GM12801 (cell line): ENCODE measurements at regions not wholly inside any gene's neighbourhood (a gene's known extent, or its start where the extent isn't known, plus 50 kb on each side); places are given as distances from the start of the nearest gene placed in this dataset.

Experiments
- TF ChIP-seq, protein P1 (sequence below): IDR thresholded peaks from one replicate; pipeline ENCODE4 v1.5.1; 2011; ENCODE audit warnings: control low read depth; ENCODE audit not compliant: insufficient read length; ENCODE audit errors: extremely low read depth

DNA sequence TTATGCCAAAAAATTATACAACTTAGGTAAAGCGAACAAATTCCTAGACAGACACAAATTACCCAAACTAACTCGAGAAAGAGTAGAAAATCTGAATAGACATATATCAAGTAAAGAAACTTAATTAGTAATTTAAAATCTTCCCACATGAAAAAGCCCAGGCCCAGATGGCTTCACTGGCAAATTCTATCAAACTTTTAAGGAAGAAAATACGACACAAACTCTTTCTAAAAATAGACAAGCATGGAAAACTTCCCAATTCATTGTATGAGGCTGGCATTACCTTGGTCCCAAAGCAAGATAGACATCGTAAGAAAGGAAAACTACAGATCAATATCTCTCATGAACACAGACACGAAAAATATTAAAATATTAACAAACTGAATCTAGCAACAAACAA, 135.3 kb downstream of the DRD1 start:
- TF ChIP-seq, protein P1, sequence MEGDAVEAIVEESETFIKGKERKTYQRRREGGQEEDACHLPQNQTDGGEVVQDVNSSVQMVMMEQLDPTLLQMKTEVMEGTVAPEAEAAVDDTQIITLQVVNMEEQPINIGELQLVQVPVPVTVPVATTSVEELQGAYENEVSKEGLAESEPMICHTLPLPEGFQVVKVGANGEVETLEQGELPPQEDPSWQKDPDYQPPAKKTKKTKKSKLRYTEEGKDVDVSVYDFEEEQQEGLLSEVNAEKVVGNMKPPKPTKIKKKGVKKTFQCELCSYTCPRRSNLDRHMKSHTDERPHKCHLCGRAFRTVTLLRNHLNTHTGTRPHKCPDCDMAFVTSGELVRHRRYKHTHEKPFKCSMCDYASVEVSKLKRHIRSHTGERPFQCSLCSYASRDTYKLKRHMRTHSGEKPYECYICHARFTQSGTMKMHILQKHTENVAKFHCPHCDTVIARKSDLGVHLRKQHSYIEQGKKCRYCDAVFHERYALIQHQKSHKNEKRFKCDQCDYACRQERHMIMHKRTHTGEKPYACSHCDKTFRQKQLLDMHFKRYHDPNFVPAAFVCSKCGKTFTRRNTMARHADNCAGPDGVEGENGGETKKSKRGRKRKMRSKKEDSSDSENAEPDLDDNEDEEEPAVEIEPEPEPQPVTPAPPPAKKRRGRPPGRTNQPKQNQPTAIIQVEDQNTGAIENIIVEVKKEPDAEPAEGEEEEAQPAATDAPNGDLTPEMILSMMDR: no peak

DNA sequence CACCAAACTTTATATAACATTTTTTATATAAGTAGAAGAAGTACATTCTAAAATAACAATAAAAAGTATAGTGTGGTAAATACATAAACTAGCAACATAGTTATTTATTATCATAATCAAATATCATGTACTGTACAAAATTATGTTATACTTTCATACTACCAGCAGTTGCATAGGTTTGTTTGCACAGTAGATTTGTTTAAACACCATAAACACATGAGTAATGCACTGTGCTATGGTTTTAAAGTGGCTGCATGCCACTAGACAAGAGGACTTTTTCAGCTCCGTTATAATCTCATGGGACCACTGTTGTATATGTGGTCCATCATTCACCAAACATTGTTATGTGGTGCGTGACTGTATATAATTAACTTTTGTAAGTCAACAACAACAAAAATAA, 137.6 kb downstream of the DRD1 start:
- TF ChIP-seq, protein P1: no peak

DNA sequence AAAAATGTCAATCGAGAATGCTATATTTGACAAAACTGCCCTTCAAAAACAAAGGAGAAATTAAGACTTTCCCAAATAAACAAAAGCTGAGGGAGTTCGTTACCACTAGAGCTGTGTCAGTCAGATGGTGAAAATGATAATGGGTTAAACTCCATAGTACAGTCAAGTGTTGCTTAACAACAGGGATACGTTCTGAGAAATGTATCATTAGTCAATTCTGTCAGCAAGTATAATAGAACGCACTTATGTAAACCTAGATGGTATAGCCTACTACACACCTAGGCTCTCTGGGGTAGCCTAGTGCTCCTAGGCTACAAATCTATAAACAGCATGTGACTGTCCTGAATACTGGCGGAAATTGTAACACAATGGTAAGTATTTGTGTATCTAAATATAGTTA, 138.7 kb downstream of the DRD1 start:
- TF ChIP-seq, protein P1: no peak

DNA sequence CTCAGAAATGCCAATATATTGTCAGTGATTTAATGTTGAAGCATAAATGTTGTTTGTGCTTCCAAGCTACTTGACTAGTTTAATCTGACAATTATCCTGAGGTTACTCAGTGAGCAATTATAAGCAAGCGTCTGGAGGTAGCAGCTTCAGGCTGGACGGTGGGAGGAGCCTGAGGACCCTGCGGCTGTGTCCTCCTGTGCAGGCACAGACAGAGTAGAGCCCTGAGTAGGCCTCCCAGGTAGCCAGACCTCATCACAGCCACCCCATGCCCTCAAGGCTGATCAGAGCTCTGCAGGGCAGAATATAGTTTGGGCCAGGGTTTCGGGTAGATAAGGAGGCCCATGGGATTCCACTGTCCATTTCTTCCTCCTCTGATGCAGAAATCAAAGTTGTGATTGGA, 153.6 kb downstream of the DRD1 start:
- TF ChIP-seq, protein P1: no peak

DNA sequence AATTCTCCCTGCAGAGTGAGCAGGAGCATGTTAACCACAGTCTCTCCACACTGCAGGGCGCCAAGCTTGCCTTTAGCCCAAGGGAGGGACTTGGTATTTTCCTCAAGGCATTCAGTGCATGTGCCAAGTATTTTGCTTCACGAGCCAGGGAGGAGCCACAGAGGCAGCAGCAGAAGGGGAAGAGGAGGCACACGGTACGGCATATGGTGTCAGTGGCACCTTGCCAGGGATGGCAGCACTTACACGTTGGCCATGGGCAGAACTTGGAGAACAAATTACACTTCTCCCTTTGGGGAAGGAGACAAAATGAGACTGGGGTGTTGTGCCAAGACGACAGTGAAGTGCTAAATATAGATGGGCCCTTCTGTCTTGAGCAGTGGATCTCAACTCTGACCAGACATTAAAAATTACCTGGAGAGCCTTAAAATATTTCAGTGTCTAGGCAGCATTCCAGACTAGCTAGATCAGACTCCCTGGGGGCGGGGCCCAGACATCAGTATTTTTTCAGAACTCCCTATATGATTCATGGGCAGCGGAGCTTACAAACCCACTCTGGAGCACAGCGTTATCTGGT, 155.8 kb downstream of the DRD1 start:
- TF ChIP-seq, protein P1: no peak

DNA sequence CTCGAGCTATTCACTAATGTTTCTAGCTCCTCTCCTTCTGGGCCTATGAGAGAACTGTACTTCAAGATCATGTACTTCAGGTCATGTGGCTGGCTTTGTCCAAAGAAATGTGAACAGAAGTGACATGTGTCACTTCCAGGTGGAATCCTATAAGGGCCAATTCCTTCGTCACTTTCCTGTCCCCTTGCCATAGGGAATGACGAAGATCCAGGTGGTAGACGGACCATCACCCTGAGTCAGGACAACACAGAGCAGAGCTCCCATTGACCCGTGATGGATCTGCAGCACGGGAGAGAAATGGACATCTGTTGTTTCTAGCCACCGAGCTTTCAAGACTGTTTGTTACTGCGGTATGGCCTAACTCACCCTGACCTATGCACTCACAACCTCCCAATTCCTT, 157.0 kb downstream of the DRD1 start:
- TF ChIP-seq, protein P1: no peak

DNA sequence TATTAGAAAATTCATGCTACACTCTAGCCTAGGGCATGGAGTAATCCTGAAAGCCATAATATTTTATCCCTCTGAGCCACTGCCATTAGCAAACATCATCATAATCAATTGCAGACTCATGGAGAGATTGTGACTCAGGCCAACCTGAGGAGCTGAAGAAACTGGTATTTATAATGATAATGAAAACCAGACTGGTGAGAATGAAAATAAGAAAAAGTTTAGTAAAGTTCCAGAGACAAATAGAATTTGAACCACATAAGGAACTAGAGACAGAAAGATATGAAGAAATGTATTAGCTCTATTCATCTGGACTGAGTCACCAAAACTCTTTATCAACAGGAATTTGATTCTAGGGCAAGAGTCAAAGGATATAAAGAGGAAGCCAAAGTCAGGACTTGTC, 158.7 kb downstream of the DRD1 start:
- TF ChIP-seq, protein P1: no peak
